ENCODE measurements at regions not wholly inside any gene's neighbourhood (a gene's known extent, or its start where the extent isn't known, plus 50 kb on each side); places are given as distances from the start of the nearest gene placed in this dataset.

DNA sequence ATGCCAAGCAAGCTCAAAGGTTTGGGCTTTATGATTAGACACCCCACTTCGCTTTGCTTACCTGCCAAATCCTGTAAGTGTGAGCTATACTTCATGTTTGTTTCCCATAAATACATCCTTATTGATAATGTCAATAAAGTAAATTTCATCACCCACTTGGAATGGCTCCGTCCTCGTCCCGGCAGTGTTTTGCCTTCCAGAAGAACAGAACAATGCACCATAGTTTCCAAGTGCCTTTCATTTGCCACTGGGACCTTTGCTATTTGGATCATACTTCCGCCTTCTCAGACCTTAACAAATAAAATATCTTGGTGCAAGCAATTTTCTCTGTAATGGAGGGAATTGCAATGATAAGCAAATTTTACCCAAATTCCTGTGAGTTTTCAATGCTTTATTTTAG lies 229.3 kb downstream of the PIK3R1 start:
- no peak for DNase-seq (ENCODE audit: low read depth, low spot score)
- peak overlapping the region; percentile 57 for H3K27ac ChIP-seq

DNA sequence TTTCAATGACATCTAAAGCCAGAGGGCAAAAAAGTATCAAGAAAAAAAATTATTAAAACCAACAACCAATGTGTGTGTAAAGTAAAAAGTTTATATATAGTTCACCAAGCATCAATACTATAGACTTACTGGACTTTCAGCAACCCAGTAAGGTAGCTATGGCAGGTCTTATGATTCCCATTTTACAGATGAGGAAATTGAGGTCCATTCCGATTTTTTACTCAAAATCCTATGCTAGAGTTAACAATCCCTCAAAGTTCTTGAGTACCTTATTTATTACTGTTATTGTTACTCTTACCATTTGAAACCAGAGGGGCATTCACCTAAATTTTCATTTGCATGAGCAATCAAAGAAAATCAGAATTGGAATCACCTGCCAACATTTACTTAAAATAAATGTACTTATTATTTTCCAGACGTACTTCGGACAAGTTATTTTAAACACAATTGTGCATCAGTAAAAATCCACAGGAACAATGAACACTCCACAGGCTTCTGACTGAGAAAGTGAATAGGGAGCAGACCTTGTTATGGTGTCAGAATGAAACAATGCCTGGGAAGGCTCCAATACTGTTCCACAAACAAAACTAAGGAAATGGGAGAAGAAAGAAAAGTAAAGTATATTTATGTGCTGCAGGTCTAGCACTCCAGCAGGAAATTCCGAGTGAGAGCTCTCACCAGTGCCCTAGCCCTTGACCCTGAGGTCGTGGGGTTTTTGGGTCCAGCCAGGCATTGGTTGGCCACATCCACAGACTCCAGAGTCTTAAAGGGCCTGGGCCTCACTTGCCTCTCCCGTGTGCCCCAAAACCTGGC lies 229.9 kb downstream of the PIK3R1 start:
- DNase-seq (ENCODE audit: low read depth, low spot score) = no peak
- H3K27ac ChIP-seq = peak overlapping the region; percentile 57

DNA sequence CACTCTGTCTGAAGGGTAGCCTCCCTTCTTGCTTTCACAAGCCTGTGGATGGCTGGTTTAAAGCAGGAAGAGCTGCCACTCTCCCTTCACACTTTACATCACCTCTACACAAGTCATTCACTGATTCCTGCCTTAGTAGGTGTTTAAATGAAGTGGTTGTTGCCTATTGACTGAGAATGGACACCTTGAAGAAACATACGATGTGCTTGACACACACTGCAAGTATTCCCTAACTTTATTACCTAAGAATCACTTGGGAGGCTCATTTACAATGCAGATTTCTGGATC lies 230.5 kb downstream of the PIK3R1 start:
- H3K27ac ChIP-seq = no peak overlapping the region

DNA sequence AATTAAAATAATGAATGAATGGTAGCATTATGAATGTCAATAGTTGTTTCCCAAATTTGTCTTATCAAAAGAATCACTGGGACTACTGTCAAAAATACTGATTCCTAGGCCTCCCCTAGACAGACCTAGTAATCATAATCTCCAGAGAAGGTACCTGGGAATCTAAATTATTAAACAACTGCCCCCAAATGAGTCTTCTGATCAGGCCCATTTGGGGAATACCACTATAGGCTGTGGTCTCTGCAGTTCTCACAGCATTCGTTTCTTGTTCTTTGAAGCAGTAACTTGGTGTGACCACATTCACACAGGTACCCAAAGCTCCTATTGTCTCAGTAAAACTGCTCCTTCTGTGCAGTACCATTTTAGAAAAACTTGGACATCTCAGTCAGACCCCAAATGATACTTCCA lies 230.9 kb downstream of the PIK3R1 start:
- DNase-seq (ENCODE audit: low read depth, low spot score) = no peak
- H3K27ac ChIP-seq = no peak overlapping the region

More for the DNA sequence above, 230.5 kb downstream of the PIK3R1 start:
- no peak for DNase-seq (ENCODE audit: low read depth, low spot score)

DNA sequence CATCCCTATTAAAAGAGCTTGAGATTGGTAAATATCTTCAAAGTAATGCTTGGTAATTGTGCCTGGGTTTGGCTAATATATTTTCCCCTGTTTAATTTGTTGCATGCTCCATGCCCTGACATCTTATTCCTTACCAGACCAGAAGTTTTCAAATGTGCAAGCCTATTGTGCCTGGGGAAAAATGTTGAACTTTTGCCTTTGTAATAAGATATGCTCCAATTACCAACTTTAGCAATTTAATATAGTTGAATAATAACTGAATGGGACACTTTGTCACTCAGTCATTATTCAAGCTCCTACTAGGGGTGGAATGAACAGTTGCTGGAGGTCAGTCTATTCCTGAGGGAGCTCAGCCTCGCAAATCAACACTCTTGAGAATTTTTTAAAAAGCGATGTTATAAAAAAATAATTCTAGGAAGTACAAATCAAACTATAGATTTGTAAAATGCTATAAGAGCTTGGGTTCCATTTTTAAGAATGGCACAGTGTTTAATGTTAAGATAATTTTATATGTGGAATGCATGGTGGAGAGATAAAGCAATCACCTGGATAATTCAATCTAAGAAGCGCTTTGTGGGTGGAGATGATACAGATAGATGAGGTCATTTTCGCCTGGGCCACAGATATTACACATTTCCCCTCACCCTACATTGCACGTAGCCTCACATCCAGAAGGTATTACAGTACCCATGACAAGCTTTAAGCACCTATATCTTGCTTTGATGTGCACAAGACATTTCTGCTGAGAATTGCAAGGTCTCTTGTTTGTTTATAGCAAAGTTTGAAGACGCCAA lies 231.8 kb downstream of the PIK3R1 start:
- no peak for DNase-seq (ENCODE audit: low read depth, low spot score)
- no peak overlapping the region for H3K27ac ChIP-seq

DNA sequence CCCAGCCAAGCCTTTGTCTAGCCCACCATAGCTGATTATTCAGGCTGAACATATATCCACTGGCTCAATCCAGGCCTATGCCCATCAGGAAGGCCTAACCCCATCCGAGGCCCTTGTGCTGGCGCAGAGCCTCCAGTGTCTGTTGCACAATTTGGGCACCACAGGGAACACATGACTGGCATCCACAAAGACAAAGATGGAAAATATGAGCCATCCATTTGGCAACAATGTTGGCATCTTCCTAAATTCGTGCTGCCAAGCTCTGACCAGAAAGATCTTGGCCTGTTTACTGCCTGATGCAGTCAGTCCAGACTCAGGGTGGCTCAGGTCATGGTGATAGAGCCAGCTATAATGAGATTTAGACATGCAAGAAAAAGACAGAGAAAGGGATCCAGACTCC lies 233.8 kb downstream of the PIK3R1 start:
- no peak overlapping the region for H3K27ac ChIP-seq
- DNase-seq (ENCODE audit: low read depth, low spot score) = no peak

DNA sequence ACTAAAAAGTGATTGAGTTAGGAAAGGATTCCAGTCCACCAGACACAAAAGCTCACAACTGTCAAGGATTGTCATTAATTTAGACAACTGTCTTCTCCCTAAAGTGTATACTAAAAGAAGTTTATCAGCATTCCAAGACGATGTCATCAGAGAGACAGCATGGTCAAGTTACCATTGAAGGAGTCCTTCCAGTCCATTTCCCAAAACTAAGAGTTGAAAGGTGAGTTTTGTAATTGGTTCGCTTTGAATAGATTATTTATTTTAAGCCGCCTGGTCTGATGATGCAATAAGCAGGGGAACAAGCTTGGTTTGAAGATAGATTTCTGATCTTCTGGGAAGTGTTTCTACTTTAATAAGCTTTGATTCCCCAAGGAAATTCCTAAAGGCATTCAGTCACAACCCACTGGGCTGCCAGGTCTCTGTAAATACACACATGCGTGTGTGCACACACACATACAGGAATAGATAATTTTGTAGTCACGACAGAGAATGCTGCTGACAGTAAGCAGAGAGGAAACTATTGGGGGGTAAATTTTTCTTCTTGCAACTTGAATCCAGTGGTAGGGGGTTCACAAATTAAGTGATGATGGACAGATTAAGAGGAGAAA lies 234.8 kb downstream of the PIK3R1 start:
- DNase-seq (ENCODE audit: low read depth, low spot score) = no peak
- H3K27ac ChIP-seq = peak overlapping the region; percentile 22

DNA sequence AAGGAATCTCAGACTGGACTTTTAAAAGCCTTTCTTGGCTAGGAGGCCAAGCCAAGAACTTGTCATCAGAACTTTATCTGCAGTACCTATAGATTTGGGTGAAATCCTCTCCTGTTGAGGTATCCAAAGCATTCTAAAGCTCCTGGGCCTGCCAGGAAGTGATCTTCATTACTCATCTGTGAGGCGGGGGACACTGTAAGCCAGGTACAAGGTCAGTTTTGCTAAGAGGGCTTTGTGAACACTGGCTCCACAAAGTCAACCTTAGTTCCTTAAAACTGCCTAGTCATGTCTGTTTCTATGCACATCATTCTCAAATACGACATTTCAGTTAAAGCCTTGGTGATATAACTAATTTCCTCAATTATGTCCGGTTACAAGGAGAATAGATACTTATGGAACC lies 236.7 kb downstream of the PIK3R1 start:
- DNase-seq (ENCODE audit: low read depth, low spot score) = no peak
- H3K27ac ChIP-seq = no peak overlapping the region

DNA sequence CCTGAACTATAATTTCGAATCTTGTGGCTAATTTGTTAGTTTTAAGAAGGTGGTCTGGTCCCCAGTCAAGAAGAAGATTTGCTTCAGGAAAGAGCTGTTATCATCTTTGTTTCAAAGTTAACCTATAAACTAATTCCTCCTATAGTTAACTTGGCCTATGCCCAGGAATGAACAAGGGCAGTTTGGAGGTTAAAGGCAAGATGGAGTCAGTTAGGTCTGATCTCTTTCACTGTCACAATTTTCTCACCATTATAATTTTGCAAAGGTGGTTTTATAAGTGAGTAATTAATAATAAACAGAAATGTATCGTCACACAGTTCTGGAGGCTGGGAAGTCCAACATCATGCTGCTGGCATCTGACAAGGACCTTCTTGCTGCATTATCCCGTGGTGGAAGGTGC lies 238.6 kb downstream of the PIK3R1 start:
- no peak for DNase-seq (ENCODE audit: low read depth, low spot score)

DNA sequence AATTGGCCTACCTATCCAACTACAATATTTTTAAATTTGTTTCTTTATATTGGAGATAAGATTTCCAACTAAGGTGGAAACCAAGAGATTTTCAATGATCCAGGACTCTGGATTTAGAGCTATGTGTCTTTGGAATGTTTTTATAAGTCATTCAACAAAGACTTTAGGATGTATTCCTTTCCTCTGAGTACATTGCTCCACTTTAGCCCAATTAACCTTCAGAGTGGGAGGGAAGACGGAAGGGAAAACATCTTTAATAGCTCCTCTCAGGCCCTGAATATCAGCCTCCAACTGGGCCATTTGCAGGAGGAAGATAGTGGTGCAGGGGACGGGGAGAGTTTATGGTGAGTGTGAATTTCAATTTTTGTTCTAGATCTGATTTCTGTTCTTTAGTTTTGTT lies 239.2 kb downstream of the PIK3R1 start:
- no peak overlapping the region for H3K27ac ChIP-seq
- DNase-seq (ENCODE audit: low read depth, low spot score) = no peak

More for the DNA sequence above, 238.6 kb downstream of the PIK3R1 start:
- no peak overlapping the region for H3K27ac ChIP-seq

DNA sequence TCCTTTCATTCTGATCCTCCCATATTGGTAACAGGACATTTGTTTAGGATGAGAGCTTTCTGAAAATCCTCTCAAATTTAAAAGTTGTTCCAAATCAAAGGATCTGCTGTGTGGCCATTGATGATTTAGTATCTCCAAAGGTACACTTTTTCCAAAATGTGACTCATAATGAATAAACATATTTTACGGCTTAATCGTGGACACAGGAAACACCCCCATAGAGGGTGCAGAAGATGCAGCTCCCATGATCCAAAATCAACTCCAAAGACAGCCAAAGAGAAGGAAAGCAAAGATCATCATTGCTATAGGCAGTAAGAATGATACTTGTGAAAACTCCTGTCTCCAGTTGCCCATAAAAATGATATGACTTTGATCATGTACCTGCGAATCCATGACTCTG lies 239.7 kb downstream of the PIK3R1 start:
- DNase-seq (ENCODE audit: low read depth, low spot score) = no peak
- H3K27ac ChIP-seq = no peak overlapping the region

DNA sequence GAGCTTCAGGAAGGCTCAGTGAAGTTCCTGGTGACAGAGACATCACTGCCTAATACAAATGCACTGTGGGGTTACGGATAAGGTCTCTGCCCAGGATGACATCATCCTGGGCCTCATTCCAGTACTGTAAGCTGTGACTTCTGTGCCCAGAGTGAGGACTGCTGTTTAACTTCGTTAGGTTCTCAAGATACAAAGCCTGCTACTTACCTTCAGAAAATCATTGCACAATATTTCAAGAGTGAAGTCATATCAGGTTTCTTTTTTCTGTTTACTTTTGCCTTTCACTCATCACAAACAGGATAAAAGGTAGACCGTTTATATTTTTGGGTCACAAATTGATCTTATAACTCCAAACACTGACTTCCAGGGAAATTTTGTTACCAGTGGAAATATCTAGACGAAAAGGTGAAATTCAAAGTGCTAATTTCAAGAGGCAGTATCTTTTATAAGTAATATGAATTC lies 241.2 kb downstream of the PIK3R1 start:
- DNase-seq (ENCODE audit: low read depth, low spot score) = peak; percentile 68
- H3K27ac ChIP-seq = peak overlapping the region; percentile 43

DNA sequence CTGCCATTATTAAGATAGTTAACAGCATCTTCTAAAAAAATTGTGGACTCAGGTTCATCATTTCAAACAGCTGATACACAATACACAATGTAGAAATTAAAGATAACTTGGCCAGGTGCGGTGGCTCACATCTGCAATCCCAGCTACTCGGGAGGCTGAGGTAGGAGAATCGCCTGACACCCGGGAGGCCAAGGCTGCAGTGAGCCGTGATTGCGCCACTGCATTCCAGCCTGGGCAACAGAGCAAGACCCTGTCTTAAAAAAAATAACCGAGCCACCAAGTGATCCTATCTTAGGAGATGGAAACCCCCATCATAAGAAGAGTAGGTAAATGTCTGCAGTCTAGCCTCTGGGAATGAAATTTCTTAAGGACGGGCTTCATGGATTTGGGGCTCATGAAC lies 241.7 kb downstream of the PIK3R1 start:
- no peak for DNase-seq (ENCODE audit: low read depth, low spot score)
- peak overlapping the region; percentile 43 for H3K27ac ChIP-seq

DNA sequence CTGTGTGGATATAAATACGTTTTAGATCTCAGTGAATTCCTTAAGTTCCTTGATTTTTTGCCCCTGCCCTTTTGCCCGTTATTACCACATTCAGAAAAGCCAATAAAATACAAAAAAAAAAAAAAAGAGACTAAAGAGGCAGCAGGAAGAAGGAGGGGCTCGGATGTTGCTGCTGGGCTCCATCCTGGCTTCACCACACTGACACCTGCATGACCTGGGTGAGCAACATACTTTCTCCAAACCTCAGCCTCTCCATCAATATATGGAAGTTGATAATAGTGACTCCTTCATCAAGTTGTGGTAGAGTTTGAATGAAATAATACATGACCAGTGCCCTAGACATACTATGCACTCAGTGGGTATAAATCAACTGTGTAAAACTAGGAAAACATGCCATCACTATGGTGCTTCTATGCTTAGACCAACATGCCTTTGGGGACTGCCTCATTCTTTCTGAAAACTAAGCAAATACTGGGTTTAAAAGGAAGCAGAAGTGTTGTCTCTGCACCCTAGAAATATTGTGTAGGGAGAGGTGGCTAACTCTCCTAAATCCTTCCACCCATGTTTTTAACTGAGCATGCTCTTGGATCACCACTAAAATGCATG lies 243.0 kb downstream of the PIK3R1 start:
- H3K27ac ChIP-seq = no peak overlapping the region
- DNase-seq (ENCODE audit: low read depth, low spot score) = no peak

DNA sequence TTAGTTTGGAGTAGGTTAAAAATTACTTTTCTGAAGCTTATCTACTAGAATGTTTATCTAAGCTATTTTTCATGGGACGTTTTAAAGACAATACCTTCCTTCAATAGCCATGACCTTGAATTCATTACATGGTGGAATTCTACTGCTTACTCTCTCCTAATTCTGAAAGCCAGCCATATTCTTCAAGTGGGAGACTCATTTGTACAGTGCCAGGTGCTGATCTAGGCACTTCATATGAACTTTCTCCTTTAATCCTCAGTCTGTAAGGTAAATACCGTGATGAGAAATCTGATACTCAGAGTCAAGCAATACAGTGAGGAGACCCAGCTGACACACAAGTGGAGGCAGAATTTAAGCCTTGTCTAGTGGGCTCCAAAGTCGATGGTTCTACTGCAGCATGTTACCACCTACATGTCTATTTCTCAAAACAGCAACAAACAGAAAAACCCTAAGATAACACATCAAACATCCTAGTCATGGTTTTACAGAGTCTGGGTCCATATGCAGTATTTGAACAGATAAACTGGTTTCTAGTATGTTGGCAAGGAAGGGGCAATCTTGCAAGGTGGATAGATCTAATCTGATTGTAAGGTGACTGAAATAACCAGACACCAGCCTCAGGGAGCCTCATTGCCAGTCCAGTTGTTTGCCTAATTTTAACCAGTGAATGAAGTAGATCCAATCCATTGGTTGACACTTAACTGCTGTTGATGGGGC lies 243.7 kb downstream of the PIK3R1 start:
- no peak for DNase-seq (ENCODE audit: low read depth, low spot score)
- no peak overlapping the region for H3K27ac ChIP-seq

DNA sequence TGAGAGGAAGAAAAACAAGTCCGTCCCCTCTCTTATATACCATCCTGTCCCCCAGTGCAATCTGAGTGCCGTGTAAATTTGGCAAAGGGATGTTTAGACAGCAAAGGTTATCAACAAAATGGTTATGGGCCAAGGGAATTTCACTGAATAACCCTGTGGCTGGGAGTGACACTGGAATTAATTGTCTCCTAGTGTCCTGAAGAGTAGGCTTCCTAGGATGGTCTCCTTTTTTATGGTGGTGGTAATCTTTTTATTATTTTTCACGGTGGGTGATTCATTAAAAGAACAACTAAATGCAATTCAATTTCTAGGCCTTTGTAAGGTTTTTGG lies 244.2 kb downstream of the PIK3R1 start:
- DNase-seq (ENCODE audit: low read depth, low spot score) = no peak
- no peak overlapping the region for H3K27ac ChIP-seq

DNA sequence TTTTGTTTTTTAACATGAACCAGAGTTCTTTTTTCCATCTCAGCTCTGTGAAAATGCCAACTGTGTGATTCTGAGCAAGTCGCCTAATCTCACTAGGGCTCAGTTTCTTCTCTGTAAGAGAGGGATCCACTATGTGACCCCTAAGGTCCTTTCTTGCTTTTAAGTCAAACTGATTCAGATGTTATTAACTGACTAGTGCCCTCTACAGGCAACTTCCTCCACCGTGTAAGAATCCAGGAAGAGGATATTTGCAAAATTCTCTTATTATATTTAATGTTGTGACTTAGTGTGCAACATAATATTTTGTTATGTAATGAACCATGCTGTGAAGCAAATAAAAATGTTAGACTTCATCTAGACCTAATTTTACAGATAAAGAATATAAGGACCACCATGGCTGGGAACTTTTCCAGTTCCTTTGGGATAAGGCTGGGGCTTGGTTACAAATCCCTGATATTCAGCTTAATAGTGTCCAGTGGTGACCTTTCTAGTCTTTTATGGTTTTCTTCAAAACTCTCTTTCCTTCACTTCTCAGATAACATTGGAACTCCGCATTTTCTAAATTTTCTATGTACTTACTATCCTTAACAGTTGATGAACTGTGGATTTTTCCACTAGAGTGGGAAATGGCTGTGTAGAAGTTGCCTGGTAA lies 244.7 kb downstream of the PIK3R1 start:
- H3K27ac ChIP-seq = no peak overlapping the region
- no peak for DNase-seq (ENCODE audit: low read depth, low spot score)

DNA sequence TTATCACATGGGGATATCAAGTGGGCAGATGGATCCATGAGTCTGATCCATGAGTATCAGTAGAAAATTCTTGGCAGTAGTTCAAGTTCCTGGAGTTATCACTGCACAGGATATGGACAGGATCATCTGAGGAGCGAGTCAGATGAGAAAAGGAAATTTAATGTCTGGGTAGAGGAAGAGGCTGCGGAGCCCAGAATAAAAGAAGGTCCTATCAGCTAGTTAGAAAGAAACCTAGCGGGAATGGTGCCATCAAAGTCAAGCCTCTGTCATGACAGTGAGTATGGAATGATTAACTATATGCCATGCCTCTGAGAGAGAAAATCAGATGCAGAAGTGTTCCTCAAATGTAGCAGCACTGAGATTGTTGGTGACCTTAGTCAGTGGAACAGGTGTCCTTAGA lies 248.1 kb downstream of the PIK3R1 start:
- DNase-seq (ENCODE audit: low read depth, low spot score) = no peak
- no peak overlapping the region for H3K27ac ChIP-seq

DNA sequence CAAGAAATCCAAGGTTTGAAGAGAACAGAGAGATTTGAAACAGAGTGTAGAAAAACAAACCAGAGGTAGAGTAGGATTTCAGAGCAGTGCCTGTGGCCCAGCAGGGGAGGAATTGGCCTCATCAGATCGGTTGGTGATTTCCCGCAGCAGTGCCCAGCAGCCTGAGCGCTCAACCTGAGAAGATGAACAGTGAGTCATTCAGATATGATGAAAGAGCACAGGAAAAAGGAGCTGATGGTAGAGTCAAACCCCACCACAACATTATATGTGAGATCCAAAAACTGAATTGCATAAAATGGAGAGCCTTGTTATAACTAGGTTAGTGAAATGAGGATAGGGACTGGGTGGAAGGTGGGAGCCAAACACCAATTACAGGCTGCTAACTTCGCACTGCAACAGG lies 248.9 kb downstream of the PIK3R1 start:
- DNase-seq (ENCODE audit: low read depth, low spot score) = no peak
- H3K27ac ChIP-seq = no peak overlapping the region

DNA sequence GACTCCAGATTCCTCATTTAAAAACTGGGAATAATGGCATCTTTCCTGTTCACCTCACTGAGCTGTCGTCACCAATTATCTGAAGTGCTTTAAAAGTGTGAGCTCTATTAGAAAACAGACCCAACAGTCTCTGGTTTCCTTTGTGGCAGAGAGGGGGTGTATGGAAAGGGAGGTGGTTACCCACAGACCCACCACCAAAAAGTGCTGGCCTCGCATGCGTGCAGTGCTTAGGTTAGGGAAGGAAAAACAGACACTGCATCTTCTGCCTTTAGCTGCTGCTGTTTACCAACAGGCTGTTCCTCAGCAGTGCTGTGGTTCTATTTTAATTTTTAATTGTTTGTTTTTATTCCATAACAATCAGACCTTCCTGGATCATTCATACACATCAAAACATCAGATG lies 249.6 kb downstream of the PIK3R1 start:
- H3K27ac ChIP-seq = no peak overlapping the region
- no peak for DNase-seq (ENCODE audit: low read depth, low spot score)
